ENCODE measurements at regions not wholly inside any gene's neighbourhood (a gene's known extent, or its start where the extent isn't known, plus 50 kb on each side); places are given as distances from the start of the nearest gene placed in this dataset.

DNA sequence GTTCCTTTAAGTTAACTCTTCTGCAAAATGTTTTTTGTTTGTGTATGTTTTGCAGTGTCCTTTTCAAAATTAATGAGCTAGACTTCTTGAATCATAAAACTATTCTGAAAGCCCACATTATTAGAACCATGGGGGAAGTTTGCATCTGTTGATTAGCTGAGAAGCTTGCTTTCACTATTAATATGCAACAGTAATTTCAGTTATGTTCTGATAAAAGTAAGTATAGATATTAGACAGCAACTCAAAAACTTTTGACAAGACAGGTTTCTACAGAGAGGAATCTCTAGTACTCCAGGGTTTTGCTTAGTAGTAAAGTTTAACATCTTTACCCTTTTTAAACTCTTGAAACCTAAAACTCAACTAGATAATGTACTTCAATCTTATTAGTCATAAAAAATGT lies 147.8 kb downstream of the UBE2E3 start:
- Histone ChIP-seq H3K4me1 (ENCODE audit: control insufficient read depth in 3 of 3, insufficient read depth in 3 of 3, low read length in 3 of 3) (no peaks in the 10 kb centered on the region), H3K9me3 (ENCODE audit: control insufficient read depth in 3 of 3, low read length in 3 of 3) (no peaks in the 10 kb centered on the region), H3K9ac (ENCODE audit: low read depth in 1 of 3, low read length in 3 of 3) (no peak overlapping the region), H3K36me3 (ENCODE audit: control insufficient read depth in 3 of 3, insufficient read depth in 3 of 3, low read length in 3 of 3) (no peaks in the 10 kb centered on the region), H3K4me3 (ENCODE audit: low read length in 3 of 3) (no peak overlapping the region), H3K27ac (ENCODE audit: low read depth, low read length) (no peak overlapping the region), H3K27me3 (ENCODE audit: control insufficient read depth in 3 of 3, insufficient read depth in 3 of 3, low read length in 3 of 3) (no peaks in the 10 kb centered on the region)

DNA sequence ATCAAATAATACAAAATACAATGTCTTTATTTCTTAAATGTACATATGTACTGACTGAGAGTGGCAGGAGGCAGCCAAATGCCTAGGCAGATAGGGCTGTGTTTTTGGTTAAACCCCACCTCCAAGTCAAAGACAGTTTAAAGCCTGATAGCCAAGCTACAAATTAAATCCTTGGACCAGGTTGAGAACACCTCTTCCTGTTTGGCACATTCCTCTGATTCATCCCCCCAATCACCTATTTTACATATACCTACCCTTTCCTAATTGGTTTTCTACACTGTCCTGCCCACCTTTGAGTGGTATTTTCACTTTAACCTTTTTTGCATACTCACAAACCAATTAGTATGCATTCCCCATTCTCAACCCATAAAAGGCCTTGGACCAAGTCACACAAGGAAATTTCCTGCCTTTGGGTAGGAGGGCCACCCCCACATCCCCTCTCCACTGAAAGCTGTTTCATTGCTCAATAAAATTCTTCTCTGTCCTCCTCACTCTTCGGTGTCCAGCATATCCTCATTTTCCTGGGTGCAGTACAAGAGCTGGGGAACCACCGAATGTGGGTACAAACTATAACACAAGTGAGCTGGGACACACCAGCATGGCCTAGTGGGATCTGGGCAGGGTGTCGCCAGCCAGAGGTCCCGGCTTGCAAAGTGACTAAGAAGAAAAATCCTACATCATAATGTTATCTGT lies 149.1 kb downstream of the UBE2E3 start:
- H3K9ac ChIP-seq (ENCODE audit: low read depth in 1 of 3, low read length in 3 of 3) = no peak overlapping the region
- no peaks in the 10 kb centered on the region for H3K27me3 ChIP-seq (ENCODE audit: control insufficient read depth in 3 of 3, insufficient read depth in 3 of 3, low read length in 3 of 3)
- no peaks in the 10 kb centered on the region for H3K9me3 ChIP-seq (ENCODE audit: control insufficient read depth in 3 of 3, low read length in 3 of 3)
- no peak overlapping the region for H3K27ac ChIP-seq (ENCODE audit: low read depth, low read length)
- H3K36me3 ChIP-seq (ENCODE audit: control insufficient read depth in 3 of 3, insufficient read depth in 3 of 3, low read length in 3 of 3) = no peaks in the 10 kb centered on the region
- H3K4me1 ChIP-seq (ENCODE audit: control insufficient read depth in 3 of 3, insufficient read depth in 3 of 3, low read length in 3 of 3) = no peaks in the 10 kb centered on the region
- H3K4me3 ChIP-seq (ENCODE audit: low read length in 3 of 3) = no peak overlapping the region

DNA sequence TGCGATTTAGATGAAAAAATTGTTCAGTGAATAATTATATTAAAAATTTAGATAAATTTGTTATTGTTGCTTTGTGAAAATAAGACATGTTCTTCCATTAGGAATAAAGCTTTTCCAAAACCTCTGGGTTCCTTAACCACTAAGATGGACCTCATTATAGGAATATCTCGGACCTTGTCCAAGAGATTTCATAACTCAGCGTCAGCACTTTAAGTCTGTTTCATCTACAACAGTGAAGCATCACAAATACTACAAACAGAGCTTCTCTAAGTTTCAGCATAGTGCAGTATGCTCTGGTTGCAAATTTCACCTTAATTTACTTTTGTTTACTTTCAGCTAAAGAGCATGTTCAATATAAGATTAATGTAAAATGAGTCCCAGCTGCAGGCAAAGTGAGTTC lies 150.3 kb downstream of the UBE2E3 start:
- Histone ChIP-seq H3K27me3 (ENCODE audit: control insufficient read depth in 3 of 3, insufficient read depth in 3 of 3, low read length in 3 of 3) (no peaks in the 10 kb centered on the region), H3K9ac (ENCODE audit: low read depth in 1 of 3, low read length in 3 of 3) (no peak overlapping the region), H3K27ac (ENCODE audit: low read depth, low read length) (no peak overlapping the region), H3K4me1 (ENCODE audit: control insufficient read depth in 3 of 3, insufficient read depth in 3 of 3, low read length in 3 of 3) (no peaks in the 10 kb centered on the region), H3K9me3 (ENCODE audit: control insufficient read depth in 3 of 3, low read length in 3 of 3) (no peaks in the 10 kb centered on the region), H3K36me3 (ENCODE audit: control insufficient read depth in 3 of 3, insufficient read depth in 3 of 3, low read length in 3 of 3) (no peaks in the 10 kb centered on the region), H3K4me3 (ENCODE audit: low read length in 3 of 3) (no peak overlapping the region)

DNA sequence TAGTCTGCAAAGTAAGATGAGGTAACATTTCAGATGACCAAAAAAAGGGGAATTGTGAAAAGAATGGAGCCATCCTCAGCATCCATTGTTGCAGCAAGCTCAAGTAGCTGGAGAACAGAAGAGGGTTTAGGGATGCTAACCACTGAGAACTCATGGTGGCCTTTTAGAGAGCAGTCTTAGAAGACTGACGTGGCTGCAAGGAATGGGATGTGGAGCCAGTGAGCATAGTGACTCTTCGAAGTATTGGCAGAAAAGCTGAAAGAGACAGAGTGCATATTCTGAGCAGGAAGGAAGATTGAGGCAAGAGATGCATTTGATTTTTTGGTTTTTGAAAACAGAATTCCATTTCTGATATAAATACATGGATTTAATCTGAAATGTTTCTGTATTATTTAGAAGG lies 151.2 kb downstream of the UBE2E3 start:
- H3K27ac ChIP-seq (ENCODE audit: low read depth, low read length) = no peak overlapping the region

DNA sequence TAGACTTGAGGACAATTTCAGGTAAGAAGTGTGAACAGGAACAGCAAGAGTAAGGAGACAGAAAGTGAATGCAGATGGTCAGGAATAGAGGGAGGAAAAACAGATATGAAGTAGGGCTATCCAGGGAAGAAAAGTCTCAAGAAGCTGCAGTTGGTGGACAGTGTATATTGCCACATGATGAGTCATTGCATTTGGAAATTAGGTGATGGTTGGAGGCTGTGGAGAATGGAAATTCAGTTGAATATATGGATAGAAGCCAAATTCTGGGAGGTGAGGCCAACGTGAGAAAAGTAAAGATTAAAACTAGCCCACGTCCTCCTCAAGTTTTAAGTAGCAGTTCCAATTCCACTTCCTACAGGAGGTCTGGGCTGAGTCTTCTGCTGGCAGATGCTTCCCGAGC lies 158.4 kb downstream of the UBE2E3 start:
- no peaks in the 10 kb centered on the region for H3K27me3 ChIP-seq (ENCODE audit: control insufficient read depth in 3 of 3, insufficient read depth in 3 of 3, low read length in 3 of 3)
- no peak overlapping the region for H3K27ac ChIP-seq (ENCODE audit: low read depth, low read length)
- no peak overlapping the region for H3K4me3 ChIP-seq (ENCODE audit: low read length in 3 of 3)
- H3K4me1 ChIP-seq (ENCODE audit: control insufficient read depth in 3 of 3, insufficient read depth in 3 of 3, low read length in 3 of 3) = no peaks in the 10 kb centered on the region
- no peak overlapping the region for H3K9ac ChIP-seq (ENCODE audit: low read depth in 1 of 3, low read length in 3 of 3)
- H3K36me3 ChIP-seq (ENCODE audit: control insufficient read depth in 3 of 3, insufficient read depth in 3 of 3, low read length in 3 of 3) = no peaks in the 10 kb centered on the region
- H3K9me3 ChIP-seq (ENCODE audit: control insufficient read depth in 3 of 3, low read length in 3 of 3) = no peaks in the 10 kb centered on the region

More for the DNA sequence above, 151.2 kb downstream of the UBE2E3 start:
- Histone ChIP-seq H3K9ac (ENCODE audit: low read depth in 1 of 3, low read length in 3 of 3) (no peak overlapping the region), H3K9me3 (ENCODE audit: control insufficient read depth in 3 of 3, low read length in 3 of 3) (no peaks in the 10 kb centered on the region), H3K4me3 (ENCODE audit: low read length in 3 of 3) (no peak overlapping the region), H3K27me3 (ENCODE audit: control insufficient read depth in 3 of 3, insufficient read depth in 3 of 3, low read length in 3 of 3) (no peaks in the 10 kb centered on the region), H3K36me3 (ENCODE audit: control insufficient read depth in 3 of 3, insufficient read depth in 3 of 3, low read length in 3 of 3) (no peaks in the 10 kb centered on the region), H3K4me1 (ENCODE audit: control insufficient read depth in 3 of 3, insufficient read depth in 3 of 3, low read length in 3 of 3) (no peaks in the 10 kb centered on the region)

DNA sequence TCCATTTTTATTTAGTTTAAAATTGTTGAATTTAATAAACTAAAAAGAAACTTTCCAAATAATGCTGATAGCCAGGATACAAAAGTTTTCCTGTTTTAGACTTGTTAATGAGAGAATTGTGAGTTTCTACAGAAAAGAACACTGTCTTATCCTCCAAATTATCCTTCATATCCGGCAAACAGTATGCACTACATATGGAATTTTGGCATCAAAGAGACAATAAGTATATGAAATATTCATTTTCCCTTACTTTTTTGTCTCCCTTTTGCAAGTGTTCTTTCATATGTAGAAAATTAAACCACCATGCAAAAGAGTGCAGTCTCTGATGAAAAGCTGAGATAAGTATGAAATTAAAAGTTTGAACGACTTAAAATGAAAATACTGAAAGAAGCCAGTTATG lies 159.4 kb downstream of the UBE2E3 start:
- Histone ChIP-seq H3K4me1 (ENCODE audit: control insufficient read depth in 3 of 3, insufficient read depth in 3 of 3, low read length in 3 of 3) (no peaks in the 10 kb centered on the region), H3K9ac (ENCODE audit: low read depth in 1 of 3, low read length in 3 of 3) (no peak overlapping the region), H3K27me3 (ENCODE audit: control insufficient read depth in 3 of 3, insufficient read depth in 3 of 3, low read length in 3 of 3) (no peaks in the 10 kb centered on the region), H3K27ac (ENCODE audit: low read depth, low read length) (no peak overlapping the region), H3K4me3 (ENCODE audit: low read length in 3 of 3) (no peak overlapping the region), H3K9me3 (ENCODE audit: control insufficient read depth in 3 of 3, low read length in 3 of 3) (no peaks in the 10 kb centered on the region), H3K36me3 (ENCODE audit: control insufficient read depth in 3 of 3, insufficient read depth in 3 of 3, low read length in 3 of 3) (no peaks in the 10 kb centered on the region)

DNA sequence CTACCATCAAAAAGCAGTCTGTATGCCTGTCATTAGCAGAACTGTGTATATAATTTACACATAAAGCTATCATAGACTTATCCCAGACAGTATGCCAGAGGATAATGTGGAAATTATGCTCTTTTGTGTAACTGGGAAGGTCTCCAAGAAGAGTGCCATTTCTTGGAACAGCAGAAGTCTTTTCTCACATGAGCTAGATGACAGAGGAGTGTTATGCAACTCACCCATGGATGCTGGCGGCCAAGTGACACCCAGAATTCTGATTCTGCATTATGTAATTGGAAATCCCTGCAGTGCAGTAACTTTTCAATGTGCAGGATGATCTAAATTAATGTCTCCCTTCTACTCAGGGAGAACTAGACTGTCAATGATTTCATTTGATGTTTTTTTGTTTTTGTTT lies 160.0 kb downstream of the UBE2E3 start:
- Histone ChIP-seq H3K9me3 (ENCODE audit: control insufficient read depth in 3 of 3, low read length in 3 of 3) (no peaks in the 10 kb centered on the region), H3K9ac (ENCODE audit: low read depth in 1 of 3, low read length in 3 of 3) (no peak overlapping the region), H3K27ac (ENCODE audit: low read depth, low read length) (no peak overlapping the region), H3K4me1 (ENCODE audit: control insufficient read depth in 3 of 3, insufficient read depth in 3 of 3, low read length in 3 of 3) (no peaks in the 10 kb centered on the region), H3K4me3 (ENCODE audit: low read length in 3 of 3) (no peak overlapping the region), H3K27me3 (ENCODE audit: control insufficient read depth in 3 of 3, insufficient read depth in 3 of 3, low read length in 3 of 3) (no peaks in the 10 kb centered on the region), H3K36me3 (ENCODE audit: control insufficient read depth in 3 of 3, insufficient read depth in 3 of 3, low read length in 3 of 3) (no peaks in the 10 kb centered on the region)

DNA sequence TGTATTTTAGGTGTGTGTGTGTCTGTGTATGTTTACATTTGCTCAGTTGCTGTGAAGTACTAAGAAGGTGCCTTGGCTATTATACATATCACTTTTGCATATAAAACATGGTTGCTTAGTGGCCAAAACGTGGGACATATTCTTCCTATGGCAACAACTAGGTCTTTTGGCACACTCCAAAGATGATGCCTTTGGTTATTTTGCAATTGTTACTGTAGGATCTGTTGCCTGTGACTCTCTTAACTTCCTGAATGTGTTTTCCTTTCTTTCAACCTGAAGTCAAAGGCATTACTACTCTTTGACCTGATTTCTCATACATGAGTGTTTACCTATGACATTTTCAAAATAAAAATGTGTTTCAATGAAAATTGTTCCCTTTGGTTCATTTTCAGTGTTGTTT lies 160.5 kb downstream of the UBE2E3 start:
- no peaks in the 10 kb centered on the region for H3K27me3 ChIP-seq (ENCODE audit: control insufficient read depth in 3 of 3, insufficient read depth in 3 of 3, low read length in 3 of 3)
- no peaks in the 10 kb centered on the region for H3K9me3 ChIP-seq (ENCODE audit: control insufficient read depth in 3 of 3, low read length in 3 of 3)
- H3K4me3 ChIP-seq (ENCODE audit: low read length in 3 of 3) = no peak overlapping the region
- H3K9ac ChIP-seq (ENCODE audit: low read depth in 1 of 3, low read length in 3 of 3) = no peak overlapping the region
- H3K4me1 ChIP-seq (ENCODE audit: control insufficient read depth in 3 of 3, insufficient read depth in 3 of 3, low read length in 3 of 3) = no peaks in the 10 kb centered on the region
- no peaks in the 10 kb centered on the region for H3K36me3 ChIP-seq (ENCODE audit: control insufficient read depth in 3 of 3, insufficient read depth in 3 of 3, low read length in 3 of 3)
- no peak overlapping the region for H3K27ac ChIP-seq (ENCODE audit: low read depth, low read length)

DNA sequence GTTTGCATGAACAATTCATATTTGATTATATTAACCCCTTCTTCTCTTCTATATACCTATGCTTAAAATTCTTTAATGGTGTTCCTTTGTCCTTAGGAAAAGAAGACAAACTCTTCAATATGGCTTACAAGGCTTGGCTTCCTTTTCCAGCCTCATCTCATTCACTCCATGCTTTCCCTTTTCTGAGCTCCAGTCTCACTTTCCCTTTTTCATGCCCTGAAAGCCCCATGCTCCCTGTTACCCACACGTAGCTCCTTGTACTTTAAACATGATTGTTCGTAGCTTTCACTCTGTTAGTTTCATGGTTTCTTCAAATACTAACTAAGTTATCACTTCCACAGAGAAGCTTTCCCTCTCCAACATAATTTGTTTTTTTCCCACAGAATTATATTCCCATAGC lies 161.3 kb downstream of the UBE2E3 start:
- Histone ChIP-seq H3K4me3 (ENCODE audit: low read length in 3 of 3) (no peak overlapping the region), H3K9me3 (ENCODE audit: control insufficient read depth in 3 of 3, low read length in 3 of 3) (no peaks in the 10 kb centered on the region), H3K27me3 (ENCODE audit: control insufficient read depth in 3 of 3, insufficient read depth in 3 of 3, low read length in 3 of 3) (no peaks in the 10 kb centered on the region), H3K4me1 (ENCODE audit: control insufficient read depth in 3 of 3, insufficient read depth in 3 of 3, low read length in 3 of 3) (no peaks in the 10 kb centered on the region), H3K27ac (ENCODE audit: low read depth, low read length) (no peak overlapping the region), H3K36me3 (ENCODE audit: control insufficient read depth in 3 of 3, insufficient read depth in 3 of 3, low read length in 3 of 3) (no peaks in the 10 kb centered on the region), H3K9ac (ENCODE audit: low read depth in 1 of 3, low read length in 3 of 3) (no peak overlapping the region)

DNA sequence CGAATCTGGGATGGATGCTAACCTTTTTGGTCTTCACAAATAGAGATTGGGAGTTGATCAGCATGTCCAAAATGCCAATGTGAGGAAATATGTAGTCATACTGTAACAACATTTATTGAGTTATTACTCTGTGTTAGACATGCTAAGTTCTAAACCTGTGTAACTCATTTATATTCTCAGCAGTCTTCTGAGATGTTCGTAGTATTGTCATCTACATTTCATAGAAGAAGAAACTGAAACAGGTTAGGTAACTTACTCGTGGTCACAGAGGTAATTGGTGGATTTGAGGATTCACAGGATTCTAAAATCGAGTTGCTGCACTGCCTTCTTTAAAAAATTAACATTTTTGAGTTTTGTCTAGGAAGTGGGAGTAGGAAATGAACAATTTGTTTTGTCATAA lies 162.1 kb downstream of the UBE2E3 start:
- Histone ChIP-seq H3K36me3 (ENCODE audit: control insufficient read depth in 3 of 3, insufficient read depth in 3 of 3, low read length in 3 of 3) (no peaks in the 10 kb centered on the region), H3K4me3 (ENCODE audit: low read length in 3 of 3) (no peak overlapping the region), H3K27ac (ENCODE audit: low read depth, low read length) (no peak overlapping the region), H3K9me3 (ENCODE audit: control insufficient read depth in 3 of 3, low read length in 3 of 3) (no peaks in the 10 kb centered on the region), H3K4me1 (ENCODE audit: control insufficient read depth in 3 of 3, insufficient read depth in 3 of 3, low read length in 3 of 3) (no peaks in the 10 kb centered on the region), H3K27me3 (ENCODE audit: control insufficient read depth in 3 of 3, insufficient read depth in 3 of 3, low read length in 3 of 3) (no peaks in the 10 kb centered on the region), H3K9ac (ENCODE audit: low read depth in 1 of 3, low read length in 3 of 3) (no peak overlapping the region)
